ENCODE measurements at regions not wholly inside any gene's neighbourhood (a gene's known extent, or its start where the extent isn't known, plus 50 kb on each side); places are given as distances from the start of the nearest gene placed in this dataset.
A peak's percentile ranks its signal among the peaks of the same experiment; 100 is the strongest.
"Not testable (repeated sequence)": the region's sequence is repeated elsewhere in the genome, so short reads cannot be mapped to it uniquely, and the experiment has no call there.

DNA sequence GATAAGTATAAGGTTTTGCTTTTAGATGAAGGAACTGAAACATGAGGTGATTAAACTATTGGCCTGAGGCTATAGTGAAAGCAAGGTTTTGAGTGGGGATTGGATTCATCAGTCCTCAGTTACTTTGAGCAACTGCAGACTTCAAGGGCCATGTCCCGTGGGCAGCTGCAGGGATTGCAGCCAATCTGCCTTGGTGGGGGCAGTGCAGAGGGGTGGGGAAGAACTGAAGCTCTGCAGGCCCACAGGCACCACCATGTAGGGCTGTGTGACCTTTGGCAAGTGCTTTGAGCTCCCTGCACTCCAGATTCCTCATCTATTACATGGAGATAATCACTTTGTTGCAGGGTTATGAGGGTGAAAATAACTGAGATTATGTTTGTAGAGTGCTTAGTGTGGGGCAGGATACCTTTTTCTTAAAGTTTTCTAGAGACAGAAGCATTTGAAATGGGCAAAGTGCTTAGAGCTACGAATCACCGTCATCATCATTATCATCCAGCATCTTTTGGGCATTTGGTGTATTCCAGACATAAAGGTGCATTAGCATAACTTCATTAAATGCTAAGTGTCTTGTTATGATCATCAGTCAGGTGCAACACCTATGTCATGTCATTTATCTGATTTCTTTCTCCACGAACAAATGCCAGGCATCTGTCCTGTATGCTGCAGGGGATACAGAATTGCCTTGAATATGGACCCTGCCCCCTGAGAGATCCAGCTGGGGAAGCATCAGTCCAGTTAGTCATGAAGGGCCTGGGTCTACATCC is 72.1 kb upstream of the TENM4 start:
- no peak overlapping the region for H3K27ac Mint-ChIP-seq
- H3K9me3 Mint-ChIP-seq: peaks cover 2% of the 10 kb centered on the region
- no peaks in the 10 kb centered on the region for H3K4me1 Mint-ChIP-seq
- no peak for ATAC-seq (ENCODE audit: low read depth)
- no peak overlapping the region for H3K4me3 Mint-ChIP-seq
- no peak for DNase-seq (ENCODE audit: low spot score in 2 of 2)
- peaks cover 15% of the 10 kb centered on the region for H3K27me3 Mint-ChIP-seq
- no peaks in the 10 kb centered on the region for H3K36me3 Mint-ChIP-seq

DNA sequence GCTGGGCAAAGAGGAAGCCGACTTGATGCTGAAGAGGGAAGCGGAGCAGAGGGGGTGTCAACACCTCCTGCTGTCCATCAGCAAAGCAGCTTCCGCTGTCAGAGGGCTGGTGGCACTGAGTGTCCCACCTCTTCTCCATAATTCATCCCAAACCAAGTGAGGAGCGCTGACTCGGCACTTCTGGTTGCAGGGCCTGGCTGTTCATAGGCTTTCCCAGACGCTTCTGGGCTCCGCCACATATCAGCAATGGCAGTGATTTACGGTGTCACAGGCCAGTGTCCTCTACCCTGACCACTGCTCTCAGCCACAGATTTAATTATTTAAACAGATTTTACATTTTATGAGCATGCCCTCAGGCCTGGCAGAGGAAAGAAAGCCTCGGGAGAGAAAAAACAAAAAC is 70.1 kb upstream of the TENM4 start:
- Mint-ChIP-seq H3K4me1 (no peaks in the 10 kb centered on the region), H3K36me3 (no peaks in the 10 kb centered on the region), H3K27ac (no peak overlapping the region), H3K4me3 (no peak overlapping the region), H3K9me3 (no peaks in the 10 kb centered on the region), H3K27me3 (peaks cover 17% of the 10 kb centered on the region)
- ATAC-seq (ENCODE audit: low read depth): no peak
- DNase-seq (ENCODE audit: low spot score in 2 of 2): no peak

DNA sequence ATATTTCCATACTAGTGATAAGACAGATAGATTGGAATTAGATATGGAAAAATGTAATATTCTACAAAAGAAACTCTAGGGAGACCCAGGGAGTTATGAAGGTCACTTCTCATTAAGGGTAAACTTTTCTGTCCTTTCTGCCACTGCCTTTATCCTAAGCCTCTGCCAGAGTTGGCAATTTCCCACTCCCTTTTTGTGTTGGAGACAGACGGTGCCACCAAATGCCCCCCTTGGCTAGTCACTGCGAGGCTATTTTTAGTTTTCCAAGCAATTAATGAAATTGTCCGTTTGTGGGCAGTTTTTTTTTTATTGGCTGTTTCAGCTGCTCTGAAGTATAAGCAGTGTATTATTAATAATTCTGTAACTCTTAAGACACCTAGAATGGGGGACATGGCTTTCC is 67.6 kb upstream of the TENM4 start:
- Mint-ChIP-seq H3K36me3 (no peaks in the 10 kb centered on the region), H3K9me3 (no peaks in the 10 kb centered on the region), H3K27me3 (peaks cover 17% of the 10 kb centered on the region), H3K4me1 (no peaks in the 10 kb centered on the region), H3K27ac (no peak overlapping the region), H3K4me3 (no peak overlapping the region)
- DNase-seq (ENCODE audit: low spot score in 2 of 2): no peak
- no peak for ATAC-seq (ENCODE audit: low read depth)

GRCh38 chr11:79507706-79508105 is 66.9 kb upstream of the TENM4 start:
- Mint-ChIP-seq H3K36me3 (no peaks in the 10 kb centered on the region), H3K4me3 (no peak overlapping the region), H3K4me1 (no peaks in the 10 kb centered on the region), H3K27me3 (peaks cover 17% of the 10 kb centered on the region), H3K9me3 (no peaks in the 10 kb centered on the region), H3K27ac (no peak overlapping the region)
- ATAC-seq (ENCODE audit: low read depth) (no peak), DNase-seq (ENCODE audit: low spot score in 2 of 2) (no peak)

GRCh38 chr11:79506734-79507344 is 66.0 kb upstream of the TENM4 start:
- no peaks in the 10 kb centered on the region for H3K9me3 Mint-ChIP-seq
- no peak overlapping the region for H3K4me3 Mint-ChIP-seq
- H3K27me3 Mint-ChIP-seq: peaks cover 15% of the 10 kb centered on the region
- no peaks in the 10 kb centered on the region for H3K36me3 Mint-ChIP-seq
- H3K27ac Mint-ChIP-seq: no peak overlapping the region
- DNase-seq (ENCODE audit: low spot score in 2 of 2): no peak
- ATAC-seq (ENCODE audit: low read depth): no peak
- no peaks in the 10 kb centered on the region for H3K4me1 Mint-ChIP-seq

- Mint-ChIP-seq H3K4me1 (no peaks in the 10 kb centered on the region), H3K9me3 (no peaks in the 10 kb centered on the region), H3K27ac (no peak overlapping the region), H3K27me3 (peaks cover 15% of the 10 kb centered on the region), H3K4me3 (no peak overlapping the region), H3K36me3 (no peaks in the 10 kb centered on the region)
- ATAC-seq (ENCODE audit: low read depth): no peak
- DNase-seq (ENCODE audit: low spot score in 2 of 2): no peak
These were observed 65.3 kb upstream of the TENM4 start for GRCh38 chr11:79506124-79506523.

DNA sequence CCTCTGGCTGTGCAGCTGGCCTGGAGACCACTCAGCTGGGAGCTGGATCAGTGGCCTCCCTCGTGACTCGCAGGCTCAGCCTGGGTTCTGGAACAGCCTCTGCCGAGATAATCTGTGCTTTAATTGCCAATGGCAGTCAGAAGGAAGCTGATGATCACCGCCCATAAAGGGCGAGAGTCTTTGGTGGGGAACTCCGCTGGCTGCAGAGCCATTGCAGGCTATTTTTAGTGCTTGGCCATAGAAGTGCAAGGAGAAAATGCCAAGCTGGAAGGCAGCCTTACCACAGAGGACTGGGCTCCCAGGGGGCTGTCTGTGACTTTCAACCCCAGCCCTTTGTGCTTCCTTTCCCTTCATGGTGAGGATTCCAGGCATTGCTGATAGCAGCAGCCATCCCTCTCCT is 62.2 kb upstream of the TENM4 start:
- Mint-ChIP-seq H3K36me3 (no peaks in the 10 kb centered on the region), H3K27me3 (peaks cover 9% of the 10 kb centered on the region), H3K27ac (no peak overlapping the region), H3K9me3 (no peaks in the 10 kb centered on the region), H3K4me1 (no peaks in the 10 kb centered on the region), H3K4me3 (no peak overlapping the region)
- ATAC-seq (ENCODE audit: low read depth) (no peak), DNase-seq (ENCODE audit: low spot score in 2 of 2) (no peak)

DNA sequence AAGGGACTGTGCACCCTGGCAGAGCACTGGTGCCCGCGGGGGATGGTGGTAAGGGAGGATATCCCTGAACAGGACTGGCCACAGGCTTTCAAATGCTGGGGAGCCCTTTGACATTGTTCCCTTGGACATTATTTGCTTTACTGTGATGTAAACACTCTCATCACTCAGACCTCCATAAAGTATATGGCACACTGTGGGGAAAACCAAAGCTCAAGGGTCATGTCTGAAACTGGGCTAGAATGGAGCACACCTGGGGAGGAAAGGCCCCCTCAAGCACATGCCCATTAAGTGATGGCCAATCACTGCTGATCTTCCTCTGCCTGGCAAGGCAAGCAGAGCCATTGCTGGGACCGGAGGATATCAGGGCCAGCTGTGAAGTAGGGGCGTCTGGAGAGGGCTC is 60.9 kb upstream of the TENM4 start:
- Mint-ChIP-seq H3K9me3 (peaks cover 2% of the 10 kb centered on the region), H3K4me3 (no peak overlapping the region), H3K36me3 (peaks cover 2% of the 10 kb centered on the region), H3K4me1 (no peaks in the 10 kb centered on the region), H3K27me3 (peaks cover 4% of the 10 kb centered on the region), H3K27ac (no peak overlapping the region)
- ATAC-seq (ENCODE audit: low read depth) (no peak), DNase-seq (ENCODE audit: low spot score in 2 of 2) (no peak)

- not testable (repeated sequence) for H3K4me3 Mint-ChIP-seq; DNase-seq (ENCODE audit: low spot score in 2 of 2); H3K27ac Mint-ChIP-seq; H3K27me3 Mint-ChIP-seq; ATAC-seq (ENCODE audit: low read depth); H3K9me3 Mint-ChIP-seq; H3K36me3 Mint-ChIP-seq; H3K4me1 Mint-ChIP-seq
These were observed 59.1 kb upstream of the TENM4 start for GRCh38 chr11:79499929-79500328.

DNA sequence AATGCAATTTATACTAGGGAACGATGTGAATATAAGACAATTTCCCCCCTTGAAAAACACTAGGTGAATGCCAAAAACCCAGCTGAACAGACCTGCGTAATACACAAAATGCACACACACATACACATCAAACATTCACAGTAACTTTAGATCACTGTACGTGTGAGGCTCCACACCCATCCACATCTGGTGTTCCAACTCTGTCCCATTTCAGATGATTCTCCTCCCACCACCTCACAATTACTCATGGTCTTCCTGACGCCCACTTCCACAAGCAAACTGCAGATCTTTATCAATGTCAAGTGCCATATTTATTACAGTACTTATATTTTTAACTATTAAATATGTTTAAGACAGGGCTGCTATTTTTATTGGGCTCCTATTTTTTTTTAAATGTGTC is 57.8 kb upstream of the TENM4 start:
- H3K27me3 Mint-ChIP-seq: peaks cover 5% of the 10 kb centered on the region
- DNase-seq (ENCODE audit: low spot score in 2 of 2): no peak
- ATAC-seq (ENCODE audit: low read depth): no peak
- peaks cover 2% of the 10 kb centered on the region for H3K36me3 Mint-ChIP-seq
- peaks cover under 1% of the 10 kb centered on the region for H3K4me1 Mint-ChIP-seq
- H3K27ac Mint-ChIP-seq: no peak overlapping the region
- peaks cover 2% of the 10 kb centered on the region for H3K9me3 Mint-ChIP-seq
- H3K4me3 Mint-ChIP-seq: no peak overlapping the region

- Mint-ChIP-seq H3K27ac (no peak overlapping the region), H3K9me3 (peaks cover 2% of the 10 kb centered on the region), H3K36me3 (peaks cover 2% of the 10 kb centered on the region), H3K4me3 (no peak overlapping the region), H3K4me1 (peaks cover 3% of the 10 kb centered on the region), H3K27me3 (peaks cover 9% of the 10 kb centered on the region)
- DNase-seq (ENCODE audit: low spot score in 2 of 2): peak; percentile 71 to 85
- peak; percentile 78 for ATAC-seq (ENCODE audit: low read depth)
These were observed 52.8 kb upstream of the TENM4 start for GRCh38 chr11:79493555-79494171.

- H3K4me3 Mint-ChIP-seq: no peak overlapping the region
- no peaks in the 10 kb centered on the region for H3K36me3 Mint-ChIP-seq
- no peak for ATAC-seq (ENCODE audit: low read depth)
- peaks cover 3% of the 10 kb centered on the region for H3K4me1 Mint-ChIP-seq
- H3K27me3 Mint-ChIP-seq: peaks cover 9% of the 10 kb centered on the region
- H3K27ac Mint-ChIP-seq: no peak overlapping the region
- peaks cover 1% of the 10 kb centered on the region for H3K9me3 Mint-ChIP-seq
- no peak for DNase-seq (ENCODE audit: low spot score in 2 of 2)
These were observed 51.2 kb upstream of the TENM4 start for GRCh38 chr11:79492008-79492407.
